ENCODE measurements at regions not wholly inside any gene's neighbourhood (a gene's known extent, or its start where the extent isn't known, plus 50 kb on each side); places are given as distances from the start of the nearest gene placed in this dataset.

DNA sequence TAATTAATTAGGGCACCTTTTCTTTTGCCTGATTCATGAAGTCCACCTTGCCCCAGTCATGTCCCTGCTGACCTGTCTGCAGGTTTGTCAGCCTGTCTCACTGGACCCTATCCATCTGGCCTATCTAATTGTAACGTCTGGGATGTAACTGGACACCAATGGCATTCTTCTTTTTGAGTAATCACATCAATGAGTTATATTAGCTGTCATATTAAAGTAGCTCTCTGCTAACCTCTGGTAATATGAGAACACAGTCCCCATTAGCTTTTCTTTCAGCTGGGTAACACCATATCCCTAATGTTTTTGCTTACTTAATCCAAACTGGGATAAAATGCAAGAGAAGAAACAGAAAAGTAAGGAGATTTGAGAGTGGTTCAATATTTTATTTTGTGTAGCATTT, 166.2 kb upstream of the VEPH1 start:
- TF ChIP-seq, protein P1, sequence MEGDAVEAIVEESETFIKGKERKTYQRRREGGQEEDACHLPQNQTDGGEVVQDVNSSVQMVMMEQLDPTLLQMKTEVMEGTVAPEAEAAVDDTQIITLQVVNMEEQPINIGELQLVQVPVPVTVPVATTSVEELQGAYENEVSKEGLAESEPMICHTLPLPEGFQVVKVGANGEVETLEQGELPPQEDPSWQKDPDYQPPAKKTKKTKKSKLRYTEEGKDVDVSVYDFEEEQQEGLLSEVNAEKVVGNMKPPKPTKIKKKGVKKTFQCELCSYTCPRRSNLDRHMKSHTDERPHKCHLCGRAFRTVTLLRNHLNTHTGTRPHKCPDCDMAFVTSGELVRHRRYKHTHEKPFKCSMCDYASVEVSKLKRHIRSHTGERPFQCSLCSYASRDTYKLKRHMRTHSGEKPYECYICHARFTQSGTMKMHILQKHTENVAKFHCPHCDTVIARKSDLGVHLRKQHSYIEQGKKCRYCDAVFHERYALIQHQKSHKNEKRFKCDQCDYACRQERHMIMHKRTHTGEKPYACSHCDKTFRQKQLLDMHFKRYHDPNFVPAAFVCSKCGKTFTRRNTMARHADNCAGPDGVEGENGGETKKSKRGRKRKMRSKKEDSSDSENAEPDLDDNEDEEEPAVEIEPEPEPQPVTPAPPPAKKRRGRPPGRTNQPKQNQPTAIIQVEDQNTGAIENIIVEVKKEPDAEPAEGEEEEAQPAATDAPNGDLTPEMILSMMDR (IDR thresholded peaks at IDR 0.05) = no peak
- TF ChIP-seq MAZ (IDR thresholded peaks at IDR 0.05; ENCODE audit: borderline replicate concordance, low read depth, low read length) (no peak), CEBPB (IDR thresholded peaks at IDR 0.05) (no peak), RFX5 (IDR thresholded peaks at IDR 0.05) (no peak), CHD2 (IDR thresholded peaks at IDR 0.05; ENCODE audit: low read length, partially characterized antibody) (no peak), EP300 (IDR thresholded peaks at IDR 0.05) (no peak), JUNB (IDR thresholded peaks at IDR 0.05) (no peak), JUN (IDR thresholded peaks at IDR 0.05) (no peak)
- TF ChIP-seq, protein P2, sequence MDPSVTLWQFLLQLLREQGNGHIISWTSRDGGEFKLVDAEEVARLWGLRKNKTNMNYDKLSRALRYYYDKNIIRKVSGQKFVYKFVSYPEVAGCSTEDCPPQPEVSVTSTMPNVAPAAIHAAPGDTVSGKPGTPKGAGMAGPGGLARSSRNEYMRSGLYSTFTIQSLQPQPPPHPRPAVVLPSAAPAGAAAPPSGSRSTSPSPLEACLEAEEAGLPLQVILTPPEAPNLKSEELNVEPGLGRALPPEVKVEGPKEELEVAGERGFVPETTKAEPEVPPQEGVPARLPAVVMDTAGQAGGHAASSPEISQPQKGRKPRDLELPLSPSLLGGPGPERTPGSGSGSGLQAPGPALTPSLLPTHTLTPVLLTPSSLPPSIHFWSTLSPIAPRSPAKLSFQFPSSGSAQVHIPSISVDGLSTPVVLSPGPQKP (IDR thresholded peaks at IDR 0.05; ENCODE audit: low read depth, low read length) = no peak
